Immature natural killer cell (primary cell): ENCODE measurements at regions not wholly inside any gene's neighbourhood (a gene's known extent, or its start where the extent isn't known, plus 50 kb on each side); places are given as distances from the start of the nearest gene placed in this dataset.

Experiments used
- DNase-seq, 3 donors: peaks; one replicate each; pipeline ENCODE4 v3.0.0; 2022; ENCODE audit warnings: mixed read lengths in 1 of 3
- H3K27ac Mint-ChIP-seq, 6 donors: one replicate each; pipeline ENCODE4 v1.8.0; 2020; ENCODE audit warnings: mixed read lengths in 6 of 6, mild to moderate bottlenecking in 5 of 6, inconsistent platforms in 4 of 6, moderate library complexity in 3 of 6
- H3K27me3 Mint-ChIP-seq, 3 donors: one replicate each; pipeline ENCODE4 v1.8.0; 2020 to 2021; ENCODE audit warnings: low read depth in 3 of 3, mild to moderate bottlenecking in 3 of 3, mixed read lengths in 3 of 3, moderate library complexity in 3 of 3, inconsistent platforms in 1 of 3
- H3K36me3 Mint-ChIP-seq, 3 donors: one replicate each; pipeline ENCODE4 v1.8.0; 2020; ENCODE audit warnings: mixed read lengths in 3 of 3, inconsistent platforms in 2 of 3, mild to moderate bottlenecking in 2 of 3
- H3K4me1 Mint-ChIP-seq, 2 donors: one replicate each; pipeline ENCODE4 v1.8.0; 2020; ENCODE audit warnings: inconsistent platforms in 2 of 2, mild to moderate bottlenecking in 2 of 2, mixed read lengths in 2 of 2, moderate library complexity in 1 of 2
- H3K4me3 Mint-ChIP-seq, 5 donors: one replicate each; pipeline ENCODE4 v1.8.0; 2020; ENCODE audit warnings: mild to moderate bottlenecking in 5 of 5, mixed read lengths in 5 of 5, inconsistent platforms in 3 of 5, moderate library complexity in 3 of 5
- H3K9me3 Mint-ChIP-seq, 6 donors: one replicate each; pipeline ENCODE4 v1.8.0; 2020; ENCODE audit warnings: mild to moderate bottlenecking in 6 of 6, mixed read lengths in 6 of 6, inconsistent platforms in 4 of 6, moderate library complexity in 3 of 6

- no peak overlapping the region for H3K4me3 Mint-ChIP-seq
- H3K27ac Mint-ChIP-seq: no peak overlapping the region
- H3K27me3 Mint-ChIP-seq: peaks cover 14 to 33% (median 18%) of the 10 kb centered on the region in 3 donors
- no peak for DNase-seq
- H3K4me1 Mint-ChIP-seq: peaks cover 15% of the 10 kb centered on the region in 2 donors
- H3K9me3 Mint-ChIP-seq: no peaks in the 10 kb centered on the region
- H3K36me3 Mint-ChIP-seq: peaks cover 0 to 4% (median 0%) of the 10 kb centered on the region in 3 donors
Observed at GRCh38 chr10:120715171-120715570, 136.0 kb upstream of the WDR11 start.

- peaks cover 0 to 4% of the 10 kb centered on the region in 2 donors for H3K4me1 Mint-ChIP-seq
- no peak overlapping the region for H3K4me3 Mint-ChIP-seq
- no peaks in the 10 kb centered on the region for H3K9me3 Mint-ChIP-seq
- no peak overlapping the region for H3K27ac Mint-ChIP-seq
- peaks cover 0 to 4% (median 0%) of the 10 kb centered on the region in 3 donors for H3K36me3 Mint-ChIP-seq
- peaks cover 5 to 15% (median 14%) of the 10 kb centered on the region in 3 donors for H3K27me3 Mint-ChIP-seq
- DNase-seq: peak; percentile 35 to 50 (median 42)
Observed at GRCh38 chr10:120719333-120719732, 131.8 kb upstream of the WDR11 start.

- peaks cover 0 to 5% (median 0%) of the 10 kb centered on the region in 3 donors for H3K27me3 Mint-ChIP-seq
- peaks cover 0 to 2% of the 10 kb centered on the region in 2 donors for H3K4me1 Mint-ChIP-seq
- no peak for DNase-seq
- H3K4me3 Mint-ChIP-seq: no peak overlapping the region
- H3K36me3 Mint-ChIP-seq: no peaks in the 10 kb centered on the region
- no peaks in the 10 kb centered on the region for H3K9me3 Mint-ChIP-seq
- H3K27ac Mint-ChIP-seq: no peak overlapping the region
Observed at GRCh38 chr10:120727001-120727400, 124.2 kb upstream of the WDR11 start.

- Mint-ChIP-seq H3K27ac (no peak overlapping the region), H3K27me3 (peaks cover 0 to 7% (median 0%) of the 10 kb centered on the region in 3 donors), H3K36me3 (no peaks in the 10 kb centered on the region), H3K4me3 (no peak overlapping the region), H3K4me1 (no peaks in the 10 kb centered on the region), H3K9me3 (no peaks in the 10 kb centered on the region)
- no peak for DNase-seq
Observed at GRCh38 chr10:120729547-120729946, 121.6 kb upstream of the WDR11 start.

- peaks cover 0 to 4% of the 10 kb centered on the region in 2 donors for H3K4me1 Mint-ChIP-seq
- H3K4me3 Mint-ChIP-seq: no peak overlapping the region
- no peak overlapping the region for H3K27ac Mint-ChIP-seq
- H3K27me3 Mint-ChIP-seq: peaks cover 0 to 2% (median 0%) of the 10 kb centered on the region in 3 donors
- no peaks in the 10 kb centered on the region for H3K9me3 Mint-ChIP-seq
- H3K36me3 Mint-ChIP-seq: no peaks in the 10 kb centered on the region
- DNase-seq: no peak
Observed at GRCh38 chr10:120732067-120732466, 119.1 kb upstream of the WDR11 start.

- no peak overlapping the region for H3K27ac Mint-ChIP-seq
- no peak overlapping the region for H3K4me3 Mint-ChIP-seq
- peaks cover 0 to 2% (median 0%) of the 10 kb centered on the region in 3 donors for H3K27me3 Mint-ChIP-seq
- DNase-seq: no peak
- H3K4me1 Mint-ChIP-seq: peaks cover 0 to 4% of the 10 kb centered on the region in 2 donors
- H3K9me3 Mint-ChIP-seq: no peaks in the 10 kb centered on the region
- H3K36me3 Mint-ChIP-seq: no peaks in the 10 kb centered on the region
Observed at GRCh38 chr10:120732643-120733313, 118.4 kb upstream of the WDR11 start.

GRCh38 chr10:120734483-120735078 is 116.6 kb upstream of the WDR11 start:
- Mint-ChIP-seq H3K4me3 (no peak overlapping the region), H3K36me3 (no peaks in the 10 kb centered on the region), H3K27me3 (peaks cover 0 to 5% (median 0%) of the 10 kb centered on the region in 3 donors), H3K27ac (no peak overlapping the region), H3K4me1 (peaks cover 0 to 4% of the 10 kb centered on the region in 2 donors), H3K9me3 (no peaks in the 10 kb centered on the region)
- DNase-seq: no peak

GRCh38 chr10:120735315-120735714 is 115.8 kb upstream of the WDR11 start:
- no peaks in the 10 kb centered on the region for H3K36me3 Mint-ChIP-seq
- H3K27me3 Mint-ChIP-seq: peaks cover 0 to 5% (median 0%) of the 10 kb centered on the region in 3 donors

GRCh38 chr10:120735773-120736371 is 115.3 kb upstream of the WDR11 start:
- no peaks in the 10 kb centered on the region for H3K36me3 Mint-ChIP-seq
- H3K27me3 Mint-ChIP-seq: peaks cover 0 to 5% (median 0%) of the 10 kb centered on the region in 3 donors
- H3K4me3 Mint-ChIP-seq: no peak overlapping the region
- no peak overlapping the region for H3K27ac Mint-ChIP-seq
- H3K9me3 Mint-ChIP-seq: no peaks in the 10 kb centered on the region
- DNase-seq: peak; percentile 7 to 28 (median 26)
- peaks cover 0 to 4% of the 10 kb centered on the region in 2 donors for H3K4me1 Mint-ChIP-seq

More at GRCh38 chr10:120735315-120735714, 115.8 kb upstream of the WDR11 start:
- DNase-seq: no peak
- Mint-ChIP-seq H3K9me3 (no peaks in the 10 kb centered on the region), H3K4me3 (no peak overlapping the region), H3K4me1 (peaks cover 0 to 4% of the 10 kb centered on the region in 2 donors), H3K27ac (no peak overlapping the region)

- Mint-ChIP-seq H3K4me1 (peaks cover 0 to 4% of the 10 kb centered on the region in 2 donors), H3K4me3 (no peak overlapping the region), H3K27me3 (peaks cover 0 to 5% (median 0%) of the 10 kb centered on the region in 3 donors), H3K36me3 (no peaks in the 10 kb centered on the region), H3K9me3 (no peaks in the 10 kb centered on the region), H3K27ac (no peak overlapping the region)
- DNase-seq: no peak
Observed at GRCh38 chr10:120736377-120736776, 114.8 kb upstream of the WDR11 start.

GRCh38 chr10:120738658-120739057 is 112.5 kb upstream of the WDR11 start:
- H3K27ac Mint-ChIP-seq: no peak overlapping the region
- H3K9me3 Mint-ChIP-seq: no peaks in the 10 kb centered on the region
- H3K36me3 Mint-ChIP-seq: no peaks in the 10 kb centered on the region
- peaks cover 2 to 5% (median 4%) of the 10 kb centered on the region in 3 donors for H3K27me3 Mint-ChIP-seq
- peaks cover 0 to 4% of the 10 kb centered on the region in 2 donors for H3K4me1 Mint-ChIP-seq
- DNase-seq: no peak
- no peak overlapping the region for H3K4me3 Mint-ChIP-seq

GRCh38 chr10:120741396-120741795 is 109.8 kb upstream of the WDR11 start:
- Mint-ChIP-seq H3K27me3 (peaks cover 2 to 7% (median 6%) of the 10 kb centered on the region in 3 donors), H3K27ac (no peak overlapping the region), H3K4me1 (no peaks in the 10 kb centered on the region), H3K9me3 (peaks cover 0 to 2% (median 0%) of the 10 kb centered on the region in 6 donors), H3K36me3 (no peaks in the 10 kb centered on the region), H3K4me3 (no peak overlapping the region)
- DNase-seq: no peak

- Mint-ChIP-seq H3K4me1 (no peaks in the 10 kb centered on the region), H3K4me3 (no peak overlapping the region), H3K27me3 (peaks cover 2 to 11% (median 7%) of the 10 kb centered on the region in 3 donors), H3K27ac (no peak overlapping the region), H3K9me3 (peaks cover 0 to 3% (median 0%) of the 10 kb centered on the region in 6 donors), H3K36me3 (no peaks in the 10 kb centered on the region)
- DNase-seq: no peak
Observed at GRCh38 chr10:120742373-120742772, 108.8 kb upstream of the WDR11 start.

- peaks cover 0 to 3% (median 0%) of the 10 kb centered on the region in 6 donors for H3K9me3 Mint-ChIP-seq
- H3K4me3 Mint-ChIP-seq: no peak overlapping the region
- peaks cover 2 to 12% (median 4%) of the 10 kb centered on the region in 3 donors for H3K27me3 Mint-ChIP-seq
- no peak overlapping the region for H3K27ac Mint-ChIP-seq
- H3K36me3 Mint-ChIP-seq: no peaks in the 10 kb centered on the region
- no peak for DNase-seq
- H3K4me1 Mint-ChIP-seq: no peaks in the 10 kb centered on the region
Observed at GRCh38 chr10:120744040-120744439, 107.1 kb upstream of the WDR11 start.
